Right forelimb (tissue), 1 donor: ENCODE measurements at regions not wholly inside any gene's neighbourhood (a gene's known extent, or its start where the extent isn't known, plus 50 kb on each side); places are given as distances from the start of the nearest gene placed in this dataset.

Experiments
- DNase-seq: peaks from one replicate; pipeline ENCODE4 v3.0.0-alpha.2; 2018

GRCh38 chr3:127457546-127458145 is 132.9 kb downstream of the TPRA1 start:
- no peak for DNase-seq

- no peak for DNase-seq
Observed at GRCh38 chr3:127457094-127457475, 133.4 kb downstream of the TPRA1 start.

GRCh38 chr3:127456471-127457093 is 134.0 kb downstream of the TPRA1 start:
- no peak for DNase-seq

GRCh38 chr3:127455541-127456450 is 134.7 kb downstream of the TPRA1 start:
- DNase-seq, result peak; percentile 90

- DNase-seq, result no peak
Observed at GRCh38 chr3:127454968-127455367, 135.6 kb downstream of the TPRA1 start.

GRCh38 chr3:127454051-127454450 is 136.5 kb downstream of the TPRA1 start:
- peak; percentile 33 for DNase-seq

- peak; percentile 45 for DNase-seq
Observed at GRCh38 chr3:127452321-127452821, 138.2 kb downstream of the TPRA1 start.

- no peak for DNase-seq
Observed at GRCh38 chr3:127451321-127451720, 139.2 kb downstream of the TPRA1 start.

GRCh38 chr3:127450331-127450730 is 140.2 kb downstream of the TPRA1 start:
- peak; percentile 26 for DNase-seq

- peak; percentile 9 for DNase-seq
Observed at GRCh38 chr3:127449486-127450212, 140.9 kb downstream of the TPRA1 start.

GRCh38 chr3:127448671-127449070 is 141.9 kb downstream of the TPRA1 start:
- peak; percentile 11 for DNase-seq

- peak; percentile 31 for DNase-seq
Observed at GRCh38 chr3:127448161-127448561, 142.4 kb downstream of the TPRA1 start.

GRCh38 chr3:127446756-127447155 is 143.8 kb downstream of the TPRA1 start:
- no peak for DNase-seq

- DNase-seq, result peak; percentile 13
Observed at GRCh38 chr3:127445581-127446343, 144.8 kb downstream of the TPRA1 start.

- DNase-seq, result peak; percentile 13
Observed at GRCh38 chr3:127444761-127445160, 145.8 kb downstream of the TPRA1 start.

- DNase-seq, result peak; percentile 35
Observed at GRCh38 chr3:127443581-127444375, 146.8 kb downstream of the TPRA1 start.

- DNase-seq, result no peak
Observed at GRCh38 chr3:127442506-127442905, 148.0 kb downstream of the TPRA1 start.

GRCh38 chr3:127441764-127442163 is 148.8 kb downstream of the TPRA1 start:
- DNase-seq, result no peak

- no peak for DNase-seq
Observed at GRCh38 chr3:127440384-127440783, 150.1 kb downstream of the TPRA1 start.

GRCh38 chr3:127439621-127440020 is 150.9 kb downstream of the TPRA1 start:
- DNase-seq, result no peak

GRCh38 chr3:127438951-127439350 is 151.1 kb upstream of the PRR20G start:
- DNase-seq, result no peak
